ENCODE measurements at regions not wholly inside any gene's neighbourhood (a gene's known extent, or its start where the extent isn't known, plus 50 kb on each side); places are given as distances from the start of the nearest gene placed in this dataset.

- 86% methylated on average over 1 of the region's 1 CpG for WGBS (ENCODE audit: insufficient coverage)
- Histone ChIP-seq H3K27ac (ENCODE audit: low read length) (no peak overlapping the region), H3K9me3 (replicated peaks; ENCODE audit: control insufficient read depth, low read depth, low read length) (peaks cover under 1% of the 10 kb centered on the region), H3K4me1 (ENCODE audit: control insufficient read depth, insufficient read depth, low read length) (no peaks in the 10 kb centered on the region), H3K36me3 (ENCODE audit: control insufficient read depth, insufficient read depth, low read length) (no peaks in the 10 kb centered on the region), H3K4me3 (ENCODE audit: low read length) (no peak overlapping the region), H3K27me3 (ENCODE audit: control insufficient read depth, insufficient read depth, low read length) (no peaks in the 10 kb centered on the region)
- no peak for DNase-seq
Measured at GRCh38 chr3:94420931-94421330, 358.1 kb downstream of the NSUN3 start.

- no peak for DNase-seq
- H3K36me3 ChIP-seq (ENCODE audit: control insufficient read depth, insufficient read depth, low read length) = no peaks in the 10 kb centered on the region
- H3K4me1 ChIP-seq (ENCODE audit: control insufficient read depth, insufficient read depth, low read length) = no peaks in the 10 kb centered on the region
- H3K9me3 ChIP-seq (replicated peaks; ENCODE audit: control insufficient read depth, low read depth, low read length) = peaks cover 2% of the 10 kb centered on the region
- H3K4me3 ChIP-seq (ENCODE audit: low read length) = no peak overlapping the region
- no peaks in the 10 kb centered on the region for H3K27me3 ChIP-seq (ENCODE audit: control insufficient read depth, insufficient read depth, low read length)
- H3K27ac ChIP-seq (ENCODE audit: low read length) = no peak overlapping the region
Measured at GRCh38 chr3:94423578-94423977, 360.7 kb downstream of the NSUN3 start.

GRCh38 chr3:94429517-94429916 is 366.7 kb downstream of the NSUN3 start:
- Histone ChIP-seq H3K36me3 (ENCODE audit: control insufficient read depth, insufficient read depth, low read length) (no peaks in the 10 kb centered on the region), H3K27me3 (ENCODE audit: control insufficient read depth, insufficient read depth, low read length) (no peaks in the 10 kb centered on the region), H3K9me3 (replicated peaks; ENCODE audit: control insufficient read depth, low read depth, low read length) (peaks cover 2% of the 10 kb centered on the region), H3K27ac (ENCODE audit: low read length) (no peak overlapping the region), H3K4me1 (ENCODE audit: control insufficient read depth, insufficient read depth, low read length) (no peaks in the 10 kb centered on the region), H3K4me3 (ENCODE audit: low read length) (no peak overlapping the region)
- no peak for DNase-seq

- no CpG with 5 or more reads among the region's 3 CpGs for WGBS (ENCODE audit: insufficient coverage)
Measured at GRCh38 chr3:94431876-94432570, 369.2 kb downstream of the NSUN3 start.

DNA sequence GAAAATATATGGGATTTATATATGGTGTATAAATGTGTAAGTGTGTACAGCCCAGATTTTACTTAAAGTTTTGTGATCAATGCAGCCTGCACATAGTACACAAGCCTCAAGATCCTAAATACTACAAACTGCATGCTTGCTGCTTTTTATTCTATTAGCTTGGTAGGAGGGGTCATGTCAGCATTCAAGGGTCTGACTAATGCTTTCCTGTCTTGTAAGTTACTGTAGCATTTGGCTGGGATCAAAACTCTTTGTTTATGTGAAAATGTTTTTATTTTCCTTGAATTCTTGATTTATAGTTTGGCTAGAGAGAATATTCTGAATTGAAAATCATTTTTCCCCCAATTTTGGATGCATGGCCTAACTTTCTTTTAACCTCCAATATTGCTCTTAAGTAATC is 370.9 kb downstream of the NSUN3 start:
- H3K27ac ChIP-seq (ENCODE audit: low read length) = no peak overlapping the region
- no peak overlapping the region for H3K4me3 ChIP-seq (ENCODE audit: low read length)
- no peaks in the 10 kb centered on the region for H3K4me1 ChIP-seq (ENCODE audit: control insufficient read depth, insufficient read depth, low read length)
- H3K9me3 ChIP-seq (replicated peaks; ENCODE audit: control insufficient read depth, low read depth, low read length) = no peaks in the 10 kb centered on the region
- DNase-seq = no peak
- H3K27me3 ChIP-seq (ENCODE audit: control insufficient read depth, insufficient read depth, low read length) = no peaks in the 10 kb centered on the region
- no peaks in the 10 kb centered on the region for H3K36me3 ChIP-seq (ENCODE audit: control insufficient read depth, insufficient read depth, low read length)

More at GRCh38 chr3:94431876-94432570, 369.2 kb downstream of the NSUN3 start:
- peak; percentile 21 for DNase-seq
- Histone ChIP-seq H3K36me3 (ENCODE audit: control insufficient read depth, insufficient read depth, low read length) (no peaks in the 10 kb centered on the region), H3K27me3 (ENCODE audit: control insufficient read depth, insufficient read depth, low read length) (no peaks in the 10 kb centered on the region), H3K9me3 (replicated peaks; ENCODE audit: control insufficient read depth, low read depth, low read length) (no peaks in the 10 kb centered on the region), H3K27ac (ENCODE audit: low read length) (no peak overlapping the region), H3K4me1 (ENCODE audit: control insufficient read depth, insufficient read depth, low read length) (no peaks in the 10 kb centered on the region), H3K4me3 (ENCODE audit: low read length) (no peak overlapping the region)

- DNase-seq = peak; percentile 13
- Histone ChIP-seq H3K27me3 (ENCODE audit: control insufficient read depth, insufficient read depth, low read length) (no peaks in the 10 kb centered on the region), H3K9me3 (replicated peaks; ENCODE audit: control insufficient read depth, low read depth, low read length) (peaks cover 2% of the 10 kb centered on the region), H3K4me1 (ENCODE audit: control insufficient read depth, insufficient read depth, low read length) (no peaks in the 10 kb centered on the region), H3K36me3 (ENCODE audit: control insufficient read depth, insufficient read depth, low read length) (no peaks in the 10 kb centered on the region), H3K27ac (ENCODE audit: low read length) (no peak overlapping the region), H3K4me3 (ENCODE audit: low read length) (no peak overlapping the region)
- WGBS (ENCODE audit: insufficient coverage) = no CpG with 5 or more reads among the region's 3 CpGs
Measured at GRCh38 chr3:94440767-94441493, 378.1 kb downstream of the NSUN3 start.

GRCh38 chr3:94441494-94441847 is 378.6 kb downstream of the NSUN3 start:
- H3K27me3 ChIP-seq (ENCODE audit: control insufficient read depth, insufficient read depth, low read length) = no peaks in the 10 kb centered on the region
- no peaks in the 10 kb centered on the region for H3K4me1 ChIP-seq (ENCODE audit: control insufficient read depth, insufficient read depth, low read length)
- no peak overlapping the region for H3K27ac ChIP-seq (ENCODE audit: low read length)
- peaks cover 2% of the 10 kb centered on the region for H3K9me3 ChIP-seq (replicated peaks; ENCODE audit: control insufficient read depth, low read depth, low read length)
- no peak for DNase-seq
- no peaks in the 10 kb centered on the region for H3K36me3 ChIP-seq (ENCODE audit: control insufficient read depth, insufficient read depth, low read length)
- no CpG with 5 or more reads among the region's 1 CpG for WGBS (ENCODE audit: insufficient coverage)
- no peak overlapping the region for H3K4me3 ChIP-seq (ENCODE audit: low read length)

GRCh38 chr3:94453864-94454263 is 391.0 kb downstream of the NSUN3 start:
- Histone ChIP-seq H3K27me3 (ENCODE audit: control insufficient read depth, insufficient read depth, low read length) (no peaks in the 10 kb centered on the region), H3K4me3 (ENCODE audit: low read length) (no peak overlapping the region), H3K27ac (ENCODE audit: low read length) (no peak overlapping the region), H3K4me1 (ENCODE audit: control insufficient read depth, insufficient read depth, low read length) (no peaks in the 10 kb centered on the region), H3K9me3 (replicated peaks; ENCODE audit: control insufficient read depth, low read depth, low read length) (no peaks in the 10 kb centered on the region), H3K36me3 (ENCODE audit: control insufficient read depth, insufficient read depth, low read length) (no peaks in the 10 kb centered on the region)
- WGBS (ENCODE audit: insufficient coverage) = no CpG with 5 or more reads among the region's 1 CpG
- DNase-seq = no peak

- Histone ChIP-seq H3K27ac (ENCODE audit: low read length) (no peak overlapping the region), H3K36me3 (ENCODE audit: control insufficient read depth, insufficient read depth, low read length) (no peaks in the 10 kb centered on the region), H3K9me3 (replicated peaks; ENCODE audit: control insufficient read depth, low read depth, low read length) (no peaks in the 10 kb centered on the region), H3K4me1 (ENCODE audit: control insufficient read depth, insufficient read depth, low read length) (no peaks in the 10 kb centered on the region), H3K27me3 (ENCODE audit: control insufficient read depth, insufficient read depth, low read length) (no peaks in the 10 kb centered on the region), H3K4me3 (ENCODE audit: low read length) (no peak overlapping the region)
- DNase-seq = no peak
- no CpG with 5 or more reads among the region's 1 CpG for WGBS (ENCODE audit: insufficient coverage)
Measured at GRCh38 chr3:94459167-94459566, 396.3 kb downstream of the NSUN3 start.

- no peaks in the 10 kb centered on the region for H3K27me3 ChIP-seq (ENCODE audit: control insufficient read depth, insufficient read depth, low read length)
- H3K27ac ChIP-seq (ENCODE audit: low read length) = no peak overlapping the region
- H3K9me3 ChIP-seq (replicated peaks; ENCODE audit: control insufficient read depth, low read depth, low read length) = no peaks in the 10 kb centered on the region
- no CpG with 5 or more reads among the region's 3 CpGs for WGBS (ENCODE audit: insufficient coverage)
- DNase-seq = no peak
- H3K4me1 ChIP-seq (ENCODE audit: control insufficient read depth, insufficient read depth, low read length) = no peaks in the 10 kb centered on the region
- no peaks in the 10 kb centered on the region for H3K36me3 ChIP-seq (ENCODE audit: control insufficient read depth, insufficient read depth, low read length)
- H3K4me3 ChIP-seq (ENCODE audit: low read length) = no peak overlapping the region
Measured at GRCh38 chr3:94460931-94461330, 398.1 kb downstream of the NSUN3 start.

DNA sequence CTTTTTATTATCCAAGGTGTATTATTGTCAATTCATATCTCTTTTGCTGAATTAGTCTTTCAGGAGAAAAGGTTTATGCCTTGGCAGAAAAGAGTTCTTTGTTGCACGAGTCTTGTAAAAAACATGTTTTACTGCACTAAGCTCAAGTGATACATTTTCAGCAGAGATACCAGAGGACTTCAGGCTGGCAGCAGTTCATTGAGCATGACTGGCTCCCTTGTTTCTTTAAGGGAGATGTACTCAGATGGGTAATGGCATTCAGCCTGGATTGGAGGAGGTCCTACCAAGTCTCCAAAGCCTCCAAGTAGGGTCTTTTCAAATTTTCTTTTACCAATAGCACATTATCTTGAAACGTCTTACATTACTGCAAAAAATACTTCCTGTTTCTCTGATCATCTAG is 400.1 kb downstream of the NSUN3 start:
- WGBS (ENCODE audit: insufficient coverage) = 67% methylated on average over 2 of the region's 2 CpGs
- no peak overlapping the region for H3K4me3 ChIP-seq (ENCODE audit: low read length)
- H3K36me3 ChIP-seq (ENCODE audit: control insufficient read depth, insufficient read depth, low read length) = no peaks in the 10 kb centered on the region
- no peaks in the 10 kb centered on the region for H3K4me1 ChIP-seq (ENCODE audit: control insufficient read depth, insufficient read depth, low read length)
- no peak for DNase-seq
- no peaks in the 10 kb centered on the region for H3K9me3 ChIP-seq (replicated peaks; ENCODE audit: control insufficient read depth, low read depth, low read length)
- no peaks in the 10 kb centered on the region for H3K27me3 ChIP-seq (ENCODE audit: control insufficient read depth, insufficient read depth, low read length)
- no peak overlapping the region for H3K27ac ChIP-seq (ENCODE audit: low read length)

Data from muscle of leg (tissue), 3 donors.